ENCODE measurements at regions not wholly inside any gene's neighbourhood (a gene's known extent, or its start where the extent isn't known, plus 50 kb on each side); places are given as distances from the start of the nearest gene placed in this dataset.

DNA sequence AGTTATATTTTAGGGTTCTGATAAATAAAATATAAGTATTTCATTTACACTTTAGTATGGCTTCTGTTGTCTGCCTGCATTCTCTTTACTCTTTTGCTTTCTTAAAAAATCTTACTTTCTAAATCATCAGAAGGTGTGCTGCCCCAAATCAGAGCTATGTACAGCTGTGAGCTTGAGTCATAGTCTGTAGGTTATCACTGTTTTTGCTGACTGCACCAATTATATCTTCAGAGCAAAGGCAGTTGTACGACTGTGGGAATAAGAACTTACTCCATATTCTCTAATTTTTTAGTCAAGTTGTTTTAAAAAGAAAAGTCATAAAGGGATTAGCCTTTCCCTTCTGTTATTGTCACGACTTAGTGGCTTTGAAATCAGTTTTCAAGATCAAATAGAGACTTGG, 1649.0 kb downstream of the HACE1 start:
- TF ChIP-seq DNMT1 (CRISPR knock-in tag; IDR thresholded peaks at IDR 0.05) (no peak), TCF7L2 (IDR thresholded peaks at IDR 0.05; ENCODE audit: low read depth, low read length) (no peak), HOXA5 (CRISPR knock-in tag; IDR thresholded peaks at IDR 0.05) (no peak), SIN3A (IDR thresholded peaks at IDR 0.05; ENCODE audit: borderline replicate concordance, low read depth, low read length) (no peak), POLR2A (IDR thresholded peaks at IDR 0.05; ENCODE audit: insufficient read depth in 1 of 2, low read depth in 2 of 2, low read length in 2 of 2) (no peak), ZNF614 (CRISPR knock-in tag; IDR thresholded peaks at IDR 0.05; ENCODE audit: borderline replicate concordance) (no peak), POLR2G (IDR thresholded peaks at IDR 0.05; ENCODE audit: low read depth, low read length) (no peak), ZNF34 (CRISPR knock-in tag; IDR thresholded peaks at IDR 0.05; ENCODE audit: borderline replicate concordance) (no peak), HCFC1 (IDR thresholded peaks at IDR 0.05; ENCODE audit: low read depth, low read length) (no peak), FOXM1 (CRISPR knock-in tag; IDR thresholded peaks at IDR 0.05) (no peak)
- TF ChIP-seq, protein P1, sequence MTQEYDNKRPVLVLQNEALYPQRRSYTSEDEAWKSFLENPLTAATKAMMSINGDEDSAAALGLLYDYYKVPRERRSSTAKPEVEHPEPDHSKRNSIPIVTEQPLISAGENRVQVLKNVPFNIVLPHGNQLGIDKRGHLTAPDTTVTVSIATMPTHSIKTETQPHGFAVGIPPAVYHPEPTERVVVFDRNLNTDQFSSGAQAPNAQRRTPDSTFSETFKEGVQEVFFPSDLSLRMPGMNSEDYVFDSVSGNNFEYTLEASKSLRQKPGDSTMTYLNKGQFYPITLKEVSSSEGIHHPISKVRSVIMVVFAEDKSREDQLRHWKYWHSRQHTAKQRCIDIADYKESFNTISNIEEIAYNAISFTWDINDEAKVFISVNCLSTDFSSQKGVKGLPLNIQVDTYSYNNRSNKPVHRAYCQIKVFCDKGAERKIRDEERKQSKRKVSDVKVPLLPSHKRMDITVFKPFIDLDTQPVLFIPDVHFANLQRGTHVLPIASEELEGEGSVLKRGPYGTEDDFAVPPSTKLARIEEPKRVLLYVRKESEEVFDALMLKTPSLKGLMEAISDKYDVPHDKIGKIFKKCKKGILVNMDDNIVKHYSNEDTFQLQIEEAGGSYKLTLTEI (CRISPR knock-in tag; conservative IDR thresholded peaks at IDR 0.05) = no peak

Measured in HepG2 (cell line).